ENCODE measurements at regions not wholly inside any gene's neighbourhood (a gene's known extent, or its start where the extent isn't known, plus 50 kb on each side); places are given as distances from the start of the nearest gene placed in this dataset.

DNA sequence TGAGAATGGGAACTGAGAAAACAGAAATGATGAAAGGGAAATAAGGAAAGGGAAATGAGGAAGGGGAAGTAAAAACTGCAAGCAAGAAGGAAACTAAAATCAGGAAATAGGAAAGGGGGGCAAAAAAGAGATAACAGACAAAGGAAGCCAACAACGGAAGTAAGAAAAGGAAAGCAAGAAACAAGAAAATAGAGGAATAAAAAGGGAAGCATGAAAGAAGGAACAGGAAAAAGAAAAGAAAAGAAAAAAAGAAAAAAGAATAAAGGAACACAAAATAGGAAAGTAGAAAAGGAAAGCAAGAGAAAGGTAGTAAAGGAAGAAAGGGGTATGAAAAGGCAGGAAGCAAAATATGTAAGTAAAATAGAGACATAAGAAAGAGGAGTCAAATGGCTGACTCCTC lies 241.2 kb upstream of the NCKAP5 start:
- TF ChIP-seq, protein P1, sequence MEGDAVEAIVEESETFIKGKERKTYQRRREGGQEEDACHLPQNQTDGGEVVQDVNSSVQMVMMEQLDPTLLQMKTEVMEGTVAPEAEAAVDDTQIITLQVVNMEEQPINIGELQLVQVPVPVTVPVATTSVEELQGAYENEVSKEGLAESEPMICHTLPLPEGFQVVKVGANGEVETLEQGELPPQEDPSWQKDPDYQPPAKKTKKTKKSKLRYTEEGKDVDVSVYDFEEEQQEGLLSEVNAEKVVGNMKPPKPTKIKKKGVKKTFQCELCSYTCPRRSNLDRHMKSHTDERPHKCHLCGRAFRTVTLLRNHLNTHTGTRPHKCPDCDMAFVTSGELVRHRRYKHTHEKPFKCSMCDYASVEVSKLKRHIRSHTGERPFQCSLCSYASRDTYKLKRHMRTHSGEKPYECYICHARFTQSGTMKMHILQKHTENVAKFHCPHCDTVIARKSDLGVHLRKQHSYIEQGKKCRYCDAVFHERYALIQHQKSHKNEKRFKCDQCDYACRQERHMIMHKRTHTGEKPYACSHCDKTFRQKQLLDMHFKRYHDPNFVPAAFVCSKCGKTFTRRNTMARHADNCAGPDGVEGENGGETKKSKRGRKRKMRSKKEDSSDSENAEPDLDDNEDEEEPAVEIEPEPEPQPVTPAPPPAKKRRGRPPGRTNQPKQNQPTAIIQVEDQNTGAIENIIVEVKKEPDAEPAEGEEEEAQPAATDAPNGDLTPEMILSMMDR (IDR thresholded peaks at IDR 0.05) = no peak
- no peak for TF ChIP-seq ZFX (IDR thresholded peaks at IDR 0.05; ENCODE audit: borderline replicate concordance)

Data from 22Rv1 (cell line).